Nephron progenitor cell (in vitro differentiated cells): ENCODE measurements at regions not wholly inside any gene's neighbourhood (a gene's known extent, or its start where the extent isn't known, plus 50 kb on each side); places are given as distances from the start of the nearest gene placed in this dataset.

Experiments
- DNase-seq: peaks from one replicate; pipeline ENCODE4 v3.0.0; 2021
- H3K27ac Mint-ChIP-seq: 2 replicates; pipeline ENCODE4 v1.8.0; 2021; ENCODE audit warnings: mild to moderate bottlenecking, moderate library complexity, mixed read lengths
- H3K27me3 Mint-ChIP-seq: 2 replicates; pipeline ENCODE4 v1.8.0; 2021; ENCODE audit warnings: mild to moderate bottlenecking, low read depth, mixed read lengths; ENCODE audit not compliant: poor library complexity
- H3K36me3 Mint-ChIP-seq: 2 replicates; pipeline ENCODE4 v1.8.0; 2021; ENCODE audit warnings: low read depth, mixed read lengths
- H3K4me1 Mint-ChIP-seq: 2 replicates; pipeline ENCODE4 v1.8.0; 2021; ENCODE audit warnings: mixed read lengths
- H3K4me3 Mint-ChIP-seq: 2 replicates; pipeline ENCODE4 v1.8.0; 2021; ENCODE audit warnings: mild to moderate bottlenecking, moderate library complexity, mixed read lengths
- H3K9me3 Mint-ChIP-seq: 2 replicates; pipeline ENCODE4 v1.8.0; 2021; ENCODE audit warnings: mild to moderate bottlenecking, moderate library complexity, mixed read lengths
- CTCF ChIP-seq: fragments of 200-600 bp; sonication (generic); IDR thresholded peaks from 2 replicates; pipeline ENCODE4 v1.5.0; 2021; ENCODE audit warnings: antibody characterized with exemption

- H3K4me3 Mint-ChIP-seq, result no peak overlapping the region
- H3K27ac Mint-ChIP-seq, result no peak overlapping the region
- H3K36me3 Mint-ChIP-seq, result no peaks in the 10 kb centered on the region
- no peak for TF ChIP-seq CTCF
- H3K9me3 Mint-ChIP-seq, result no peaks in the 10 kb centered on the region
- DNase-seq, result no peak
- no peaks in the 10 kb centered on the region for H3K27me3 Mint-ChIP-seq
- peaks cover 5% of the 10 kb centered on the region for H3K4me1 Mint-ChIP-seq
Measured at GRCh38 chr3:95468331-95468730, 1346.1 kb upstream of the EPHA6 start.

- Mint-ChIP-seq H3K27ac (no peak overlapping the region), H3K4me1 (peaks cover 9% of the 10 kb centered on the region), H3K4me3 (no peak overlapping the region), H3K27me3 (no peaks in the 10 kb centered on the region), H3K36me3 (no peaks in the 10 kb centered on the region), H3K9me3 (no peaks in the 10 kb centered on the region)
- DNase-seq, result peak; percentile 1
- no peak for TF ChIP-seq CTCF
Measured at GRCh38 chr3:95474338-95474737, 1340.1 kb upstream of the EPHA6 start.

- no peak for DNase-seq
- Mint-ChIP-seq H3K27ac (no peak overlapping the region), H3K4me1 (peaks cover 9% of the 10 kb centered on the region), H3K27me3 (no peaks in the 10 kb centered on the region), H3K36me3 (no peaks in the 10 kb centered on the region), H3K4me3 (no peak overlapping the region), H3K9me3 (no peaks in the 10 kb centered on the region)
- TF ChIP-seq CTCF, result no peak
Measured at GRCh38 chr3:95476534-95476933, 1337.9 kb upstream of the EPHA6 start.

GRCh38 chr3:95506174-95506573 lies 1308.2 kb upstream of the EPHA6 start:
- no peaks in the 10 kb centered on the region for H3K36me3 Mint-ChIP-seq
- no peak overlapping the region for H3K27ac Mint-ChIP-seq
- H3K4me3 Mint-ChIP-seq, result no peak overlapping the region
- DNase-seq, result no peak
- no peaks in the 10 kb centered on the region for H3K27me3 Mint-ChIP-seq
- TF ChIP-seq CTCF, result no peak
- H3K4me1 Mint-ChIP-seq, result no peaks in the 10 kb centered on the region
- no peaks in the 10 kb centered on the region for H3K9me3 Mint-ChIP-seq

- no peak for TF ChIP-seq CTCF
- Mint-ChIP-seq H3K4me3 (no peak overlapping the region), H3K9me3 (no peaks in the 10 kb centered on the region), H3K27me3 (no peaks in the 10 kb centered on the region), H3K36me3 (no peaks in the 10 kb centered on the region), H3K27ac (no peak overlapping the region), H3K4me1 (no peaks in the 10 kb centered on the region)
- DNase-seq, result no peak
Measured at GRCh38 chr3:95508124-95508523, 1306.3 kb upstream of the EPHA6 start.

GRCh38 chr3:95511828-95512227 lies 1302.6 kb upstream of the EPHA6 start:
- no peaks in the 10 kb centered on the region for H3K36me3 Mint-ChIP-seq
- no peaks in the 10 kb centered on the region for H3K9me3 Mint-ChIP-seq
- no peak for TF ChIP-seq CTCF
- no peak overlapping the region for H3K27ac Mint-ChIP-seq
- no peaks in the 10 kb centered on the region for H3K27me3 Mint-ChIP-seq
- DNase-seq, result no peak
- H3K4me1 Mint-ChIP-seq, result no peaks in the 10 kb centered on the region
- no peak overlapping the region for H3K4me3 Mint-ChIP-seq
